ENCODE measurements at regions not wholly inside any gene's neighbourhood (a gene's known extent, or its start where the extent isn't known, plus 50 kb on each side); places are given as distances from the start of the nearest gene placed in this dataset.

GRCh38 chr11:104668797-104669463 is 229.3 kb downstream of the CASP12 start:
- Histone ChIP-seq H3K36me3 (ENCODE audit: control insufficient read depth in 3 of 3, insufficient read depth in 3 of 3, low read length in 3 of 3) (no peaks in the 10 kb centered on the region), H3K9ac (ENCODE audit: low read depth in 1 of 3, low read length in 3 of 3) (no peak overlapping the region), H3K9me3 (ENCODE audit: control insufficient read depth in 3 of 3, low read length in 3 of 3) (no peaks in the 10 kb centered on the region), H3K4me3 (ENCODE audit: low read length in 3 of 3) (no peak overlapping the region), H3K27me3 (ENCODE audit: control insufficient read depth in 3 of 3, insufficient read depth in 3 of 3, low read length in 3 of 3) (no peaks in the 10 kb centered on the region), H3K4me1 (ENCODE audit: control insufficient read depth in 3 of 3, insufficient read depth in 3 of 3, low read length in 3 of 3) (no peaks in the 10 kb centered on the region), H3K27ac (ENCODE audit: low read depth, low read length) (no peak overlapping the region)

- Histone ChIP-seq H3K4me3 (ENCODE audit: low read length in 3 of 3) (no peak overlapping the region), H3K9ac (ENCODE audit: low read depth in 1 of 3, low read length in 3 of 3) (no peak overlapping the region), H3K36me3 (ENCODE audit: control insufficient read depth in 3 of 3, insufficient read depth in 3 of 3, low read length in 3 of 3) (no peaks in the 10 kb centered on the region), H3K27ac (ENCODE audit: low read depth, low read length) (no peak overlapping the region), H3K4me1 (ENCODE audit: control insufficient read depth in 3 of 3, insufficient read depth in 3 of 3, low read length in 3 of 3) (no peaks in the 10 kb centered on the region), H3K27me3 (ENCODE audit: control insufficient read depth in 3 of 3, insufficient read depth in 3 of 3, low read length in 3 of 3) (no peaks in the 10 kb centered on the region), H3K9me3 (ENCODE audit: control insufficient read depth in 3 of 3, low read length in 3 of 3) (no peaks in the 10 kb centered on the region)
Measured at GRCh38 chr11:104666624-104667023, 231.6 kb downstream of the CASP12 start.

GRCh38 chr11:104665641-104666040 is 232.6 kb downstream of the CASP12 start:
- H3K9me3 ChIP-seq (ENCODE audit: control insufficient read depth in 3 of 3, low read length in 3 of 3): no peaks in the 10 kb centered on the region
- no peaks in the 10 kb centered on the region for H3K36me3 ChIP-seq (ENCODE audit: control insufficient read depth in 3 of 3, insufficient read depth in 3 of 3, low read length in 3 of 3)
- no peak overlapping the region for H3K4me3 ChIP-seq (ENCODE audit: low read length in 3 of 3)
- no peaks in the 10 kb centered on the region for H3K4me1 ChIP-seq (ENCODE audit: control insufficient read depth in 3 of 3, insufficient read depth in 3 of 3, low read length in 3 of 3)
- H3K27ac ChIP-seq (ENCODE audit: low read depth, low read length): no peak overlapping the region
- no peaks in the 10 kb centered on the region for H3K27me3 ChIP-seq (ENCODE audit: control insufficient read depth in 3 of 3, insufficient read depth in 3 of 3, low read length in 3 of 3)
- H3K9ac ChIP-seq (ENCODE audit: low read depth in 1 of 3, low read length in 3 of 3): no peak overlapping the region

GRCh38 chr11:104663190-104664140 is 234.8 kb downstream of the CASP12 start:
- Histone ChIP-seq H3K27ac (ENCODE audit: low read depth, low read length) (no peak overlapping the region), H3K27me3 (ENCODE audit: control insufficient read depth in 3 of 3, insufficient read depth in 3 of 3, low read length in 3 of 3) (no peaks in the 10 kb centered on the region), H3K9me3 (ENCODE audit: control insufficient read depth in 3 of 3, low read length in 3 of 3) (no peaks in the 10 kb centered on the region), H3K4me1 (ENCODE audit: control insufficient read depth in 3 of 3, insufficient read depth in 3 of 3, low read length in 3 of 3) (no peaks in the 10 kb centered on the region), H3K9ac (ENCODE audit: low read depth in 1 of 3, low read length in 3 of 3) (no peak overlapping the region), H3K36me3 (ENCODE audit: control insufficient read depth in 3 of 3, insufficient read depth in 3 of 3, low read length in 3 of 3) (no peaks in the 10 kb centered on the region), H3K4me3 (ENCODE audit: low read length in 3 of 3) (no peak overlapping the region)

GRCh38 chr11:104661901-104662300 is 236.4 kb downstream of the CASP12 start:
- H3K27ac ChIP-seq (ENCODE audit: low read depth, low read length): no peak overlapping the region
- H3K4me1 ChIP-seq (ENCODE audit: control insufficient read depth in 3 of 3, insufficient read depth in 3 of 3, low read length in 3 of 3): no peaks in the 10 kb centered on the region
- no peaks in the 10 kb centered on the region for H3K36me3 ChIP-seq (ENCODE audit: control insufficient read depth in 3 of 3, insufficient read depth in 3 of 3, low read length in 3 of 3)
- no peaks in the 10 kb centered on the region for H3K27me3 ChIP-seq (ENCODE audit: control insufficient read depth in 3 of 3, insufficient read depth in 3 of 3, low read length in 3 of 3)
- H3K9ac ChIP-seq (ENCODE audit: low read depth in 1 of 3, low read length in 3 of 3): no peak overlapping the region
- no peaks in the 10 kb centered on the region for H3K9me3 ChIP-seq (ENCODE audit: control insufficient read depth in 3 of 3, low read length in 3 of 3)
- no peak overlapping the region for H3K4me3 ChIP-seq (ENCODE audit: low read length in 3 of 3)

GRCh38 chr11:104661471-104661870 is 236.8 kb downstream of the CASP12 start:
- H3K9me3 ChIP-seq (ENCODE audit: control insufficient read depth in 3 of 3, low read length in 3 of 3): no peaks in the 10 kb centered on the region
- H3K27ac ChIP-seq (ENCODE audit: low read depth, low read length): no peak overlapping the region

GRCh38 chr11:104658177-104658576 is 240.1 kb downstream of the CASP12 start:
- H3K4me1 ChIP-seq (ENCODE audit: control insufficient read depth in 3 of 3, insufficient read depth in 3 of 3, low read length in 3 of 3): no peaks in the 10 kb centered on the region
- H3K27me3 ChIP-seq (ENCODE audit: control insufficient read depth in 3 of 3, insufficient read depth in 3 of 3, low read length in 3 of 3): no peaks in the 10 kb centered on the region
- H3K4me3 ChIP-seq (ENCODE audit: low read length in 3 of 3): no peak overlapping the region
- H3K36me3 ChIP-seq (ENCODE audit: control insufficient read depth in 3 of 3, insufficient read depth in 3 of 3, low read length in 3 of 3): no peaks in the 10 kb centered on the region
- H3K27ac ChIP-seq (ENCODE audit: low read depth, low read length): no peak overlapping the region
- H3K9me3 ChIP-seq (ENCODE audit: control insufficient read depth in 3 of 3, low read length in 3 of 3): no peaks in the 10 kb centered on the region
- H3K9ac ChIP-seq (ENCODE audit: low read depth in 1 of 3, low read length in 3 of 3): no peak overlapping the region

More at GRCh38 chr11:104661471-104661870, 236.8 kb downstream of the CASP12 start:
- no peaks in the 10 kb centered on the region for H3K4me1 ChIP-seq (ENCODE audit: control insufficient read depth in 3 of 3, insufficient read depth in 3 of 3, low read length in 3 of 3)
- H3K27me3 ChIP-seq (ENCODE audit: control insufficient read depth in 3 of 3, insufficient read depth in 3 of 3, low read length in 3 of 3): no peaks in the 10 kb centered on the region
- no peak overlapping the region for H3K9ac ChIP-seq (ENCODE audit: low read depth in 1 of 3, low read length in 3 of 3)
- no peak overlapping the region for H3K4me3 ChIP-seq (ENCODE audit: low read length in 3 of 3)
- no peaks in the 10 kb centered on the region for H3K36me3 ChIP-seq (ENCODE audit: control insufficient read depth in 3 of 3, insufficient read depth in 3 of 3, low read length in 3 of 3)

GRCh38 chr11:104657083-104657482 is 241.2 kb downstream of the CASP12 start:
- H3K36me3 ChIP-seq (ENCODE audit: control insufficient read depth in 3 of 3, insufficient read depth in 3 of 3, low read length in 3 of 3): no peaks in the 10 kb centered on the region
- no peak overlapping the region for H3K4me3 ChIP-seq (ENCODE audit: low read length in 3 of 3)
- no peaks in the 10 kb centered on the region for H3K4me1 ChIP-seq (ENCODE audit: control insufficient read depth in 3 of 3, insufficient read depth in 3 of 3, low read length in 3 of 3)
- no peaks in the 10 kb centered on the region for H3K9me3 ChIP-seq (ENCODE audit: control insufficient read depth in 3 of 3, low read length in 3 of 3)
- no peak overlapping the region for H3K9ac ChIP-seq (ENCODE audit: low read depth in 1 of 3, low read length in 3 of 3)
- no peak overlapping the region for H3K27ac ChIP-seq (ENCODE audit: low read depth, low read length)
- no peaks in the 10 kb centered on the region for H3K27me3 ChIP-seq (ENCODE audit: control insufficient read depth in 3 of 3, insufficient read depth in 3 of 3, low read length in 3 of 3)

GRCh38 chr11:104655066-104655465 is 243.2 kb downstream of the CASP12 start:
- Histone ChIP-seq H3K9me3 (ENCODE audit: control insufficient read depth in 3 of 3, low read length in 3 of 3) (no peaks in the 10 kb centered on the region), H3K4me3 (ENCODE audit: low read length in 3 of 3) (no peak overlapping the region), H3K9ac (ENCODE audit: low read depth in 1 of 3, low read length in 3 of 3) (no peak overlapping the region), H3K36me3 (ENCODE audit: control insufficient read depth in 3 of 3, insufficient read depth in 3 of 3, low read length in 3 of 3) (no peaks in the 10 kb centered on the region), H3K27me3 (ENCODE audit: control insufficient read depth in 3 of 3, insufficient read depth in 3 of 3, low read length in 3 of 3) (no peaks in the 10 kb centered on the region), H3K27ac (ENCODE audit: low read depth, low read length) (no peak overlapping the region), H3K4me1 (ENCODE audit: control insufficient read depth in 3 of 3, insufficient read depth in 3 of 3, low read length in 3 of 3) (no peaks in the 10 kb centered on the region)

- H3K9me3 ChIP-seq (ENCODE audit: control insufficient read depth in 3 of 3, low read length in 3 of 3): no peaks in the 10 kb centered on the region
- no peak overlapping the region for H3K4me3 ChIP-seq (ENCODE audit: low read length in 3 of 3)
- no peak overlapping the region for H3K27ac ChIP-seq (ENCODE audit: low read depth, low read length)
- H3K9ac ChIP-seq (ENCODE audit: low read depth in 1 of 3, low read length in 3 of 3): no peak overlapping the region
- H3K27me3 ChIP-seq (ENCODE audit: control insufficient read depth in 3 of 3, insufficient read depth in 3 of 3, low read length in 3 of 3): no peaks in the 10 kb centered on the region
- H3K36me3 ChIP-seq (ENCODE audit: control insufficient read depth in 3 of 3, insufficient read depth in 3 of 3, low read length in 3 of 3): no peaks in the 10 kb centered on the region
- no peaks in the 10 kb centered on the region for H3K4me1 ChIP-seq (ENCODE audit: control insufficient read depth in 3 of 3, insufficient read depth in 3 of 3, low read length in 3 of 3)
Measured at GRCh38 chr11:104654181-104654813, 244.0 kb downstream of the CASP12 start.
